Thyroid gland (tissue), 4 donors: ENCODE measurements at regions not wholly inside any gene's neighbourhood (a gene's known extent, or its start where the extent isn't known, plus 50 kb on each side); places are given as distances from the start of the nearest gene placed in this dataset.

ENCODE experiments used
- CTCF ChIP-seq, 6 experiments: fragments of 200-600 bp in 3 of 6; fragments of 450-650 bp in 3 of 6; sonication (generic) in 3 of 6; IDR thresholded peaks; one replicate each; pipeline ENCODE4 v1.5.1; 2016 to 2019; ENCODE audit warnings: antibody characterized with exemption in 6 of 6, mild to moderate bottlenecking in 2 of 6, inconsistent platforms in 1 of 6, moderate library complexity in 1 of 6
- POLR2A ChIP-seq, 2 donors: fragments of 450-650 bp; IDR thresholded peaks; one replicate each; pipeline ENCODE4 v1.6.1; 2017; ENCODE audit warnings: antibody characterized with exemption in 2 of 2, mild to moderate bottlenecking in 2 of 2, moderate library complexity in 1 of 2

- TF ChIP-seq CTCF (IDR thresholded peaks at IDR 0.05), result no peak
- no peak for TF ChIP-seq POLR2A (IDR thresholded peaks at IDR 0.05)
Observed at GRCh38 chr6:14258117-14258516, 140.5 kb downstream of the CD83 start.
